Spinal cord (tissue), 9 donors: ENCODE measurements at regions not wholly inside any gene's neighbourhood (a gene's known extent, or its start where the extent isn't known, plus 50 kb on each side); places are given as distances from the start of the nearest gene placed in this dataset.

Source experiments
- DNase-seq, 6 donors: peaks; one replicate each; pipeline versions ENCODE4 v3.0.0 to v3.0.0-alpha.2; 2013 to 2015; ENCODE audit warnings: low spot score in 6 of 6, low read depth in 4 of 6
- H3K27ac ChIP-seq: one replicate; pipeline ENCODE4 v1.5.1; 2013; ENCODE audit warnings: low read depth, low read length, control low read depth
- H3K27me3 ChIP-seq: one replicate; pipeline ENCODE4 v1.6.1; 2013; ENCODE audit warnings: low read length; ENCODE audit not compliant: control insufficient read depth, insufficient read depth
- H3K36me3 ChIP-seq: one replicate; pipeline ENCODE4 v1.6.1; 2013; ENCODE audit warnings: low read length; ENCODE audit not compliant: control insufficient read depth, insufficient read depth
- H3K4me1 ChIP-seq: one replicate; pipeline ENCODE4 v1.6.1; 2013; ENCODE audit warnings: low read length; ENCODE audit not compliant: control insufficient read depth, insufficient read depth
- H3K4me3 ChIP-seq: one replicate; pipeline ENCODE4 v1.5.1; 2013; ENCODE audit warnings: low read depth, low read length, control low read depth
- H3K9me3 ChIP-seq: one replicate; pipeline ENCODE4 v1.6.1; 2013; ENCODE audit warnings: low read length; ENCODE audit not compliant: control insufficient read depth, insufficient read depth
- WGBS: methylation state at CpG from one replicate; pipeline ENCODE4 v1.1.5; 2013; ENCODE audit warnings: missing lambda C conversion rate; ENCODE audit not compliant: insufficient coverage; 5-methylcytosine and 5-hydroxymethylcytosine counted together
- donor health status: healthy.

GRCh38 chr20:1724901-1725300 lies 67.3 kb upstream of the SIRPG start:
- no peaks in the 10 kb centered on the region for H3K4me1 ChIP-seq
- no peaks in the 10 kb centered on the region for H3K27me3 ChIP-seq
- H3K36me3 ChIP-seq, result no peaks in the 10 kb centered on the region
- 82% methylated on average over 1 of the region's 3 CpGs for WGBS
- H3K27ac ChIP-seq, result no peak overlapping the region
- peaks cover 2% of the 10 kb centered on the region for H3K9me3 ChIP-seq
- H3K4me3 ChIP-seq, result no peak overlapping the region
- DNase-seq, result no peak

DNA sequence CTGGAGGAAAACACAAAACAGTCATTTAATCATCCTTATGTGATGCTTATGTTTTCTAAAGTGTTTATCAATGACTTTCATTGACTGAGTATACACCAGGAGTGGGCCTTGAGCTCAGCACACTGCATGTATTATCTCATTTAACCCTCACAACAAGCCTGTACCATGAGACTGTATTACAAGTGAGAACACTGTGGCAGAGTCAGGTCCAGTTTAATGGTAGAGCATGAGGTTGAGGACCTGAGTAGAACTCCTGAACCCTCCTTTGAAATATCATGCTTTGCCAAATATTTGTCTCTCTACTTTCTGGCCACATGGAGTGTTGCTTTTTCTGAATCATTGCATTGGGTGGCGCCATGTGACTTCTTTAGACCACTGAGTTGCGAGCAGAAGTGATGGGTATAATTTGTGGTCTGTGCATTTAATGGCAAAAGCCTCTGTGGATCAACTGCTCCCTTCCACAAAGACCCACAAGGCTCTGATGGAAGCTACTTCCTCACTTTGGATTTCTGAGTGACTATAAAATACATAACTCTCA lies 65.0 kb upstream of the SIRPG start:
- Histone ChIP-seq H3K4me1 (no peaks in the 10 kb centered on the region), H3K36me3 (no peaks in the 10 kb centered on the region), H3K9me3 (peaks cover 2% of the 10 kb centered on the region), H3K27ac (no peak overlapping the region), H3K4me3 (no peak overlapping the region), H3K27me3 (no peaks in the 10 kb centered on the region)
- DNase-seq, result no peak
- WGBS, result no CpG with 5 or more reads among the region's 2 CpGs

GRCh38 chr20:1721687-1722512 lies 64.3 kb upstream of the SIRPG start:
- DNase-seq, result no peak
- Histone ChIP-seq H3K27me3 (no peaks in the 10 kb centered on the region), H3K36me3 (no peaks in the 10 kb centered on the region), H3K27ac (no peak overlapping the region), H3K4me1 (no peaks in the 10 kb centered on the region), H3K9me3 (peaks cover 2% of the 10 kb centered on the region), H3K4me3 (no peak overlapping the region)
- WGBS, result no CpG with 5 or more reads among the region's 6 CpGs

DNA sequence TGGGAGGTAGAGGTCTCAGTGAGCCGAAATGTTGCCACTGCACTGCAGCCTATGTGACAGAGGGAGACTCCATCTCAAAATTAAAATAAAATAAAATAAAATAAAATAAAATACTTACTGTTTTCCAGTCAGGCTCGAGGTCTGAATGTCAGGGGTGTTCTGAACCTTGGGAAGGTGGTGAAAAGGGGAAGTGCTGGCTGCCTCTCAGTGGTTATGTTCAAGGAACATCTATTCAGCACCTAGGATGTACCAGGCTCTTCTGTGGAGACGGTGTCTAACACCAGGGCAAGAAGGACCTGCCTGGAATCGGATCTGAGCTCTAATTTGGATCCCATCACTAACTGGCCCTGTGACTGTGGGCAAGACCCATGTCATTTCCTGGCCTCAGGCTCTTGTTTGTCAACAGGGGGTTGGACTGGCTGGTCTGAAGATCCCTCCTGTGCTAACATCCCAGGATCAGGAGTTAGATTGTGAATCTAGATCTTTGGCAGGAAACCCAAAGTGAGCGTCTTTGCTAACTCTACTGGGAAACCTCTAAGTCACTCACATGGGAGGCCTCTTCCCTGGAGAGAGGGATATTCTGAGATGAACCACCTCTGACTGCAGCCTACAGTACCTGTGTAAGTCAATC lies 63.4 kb upstream of the SIRPG start:
- Histone ChIP-seq H3K27ac (no peak overlapping the region), H3K4me3 (no peak overlapping the region), H3K4me1 (no peaks in the 10 kb centered on the region), H3K9me3 (peaks cover 2% of the 10 kb centered on the region), H3K27me3 (no peaks in the 10 kb centered on the region), H3K36me3 (no peaks in the 10 kb centered on the region)
- DNase-seq, result no peak
- 84% methylated on average over 3 of the region's 5 CpGs for WGBS

DNA sequence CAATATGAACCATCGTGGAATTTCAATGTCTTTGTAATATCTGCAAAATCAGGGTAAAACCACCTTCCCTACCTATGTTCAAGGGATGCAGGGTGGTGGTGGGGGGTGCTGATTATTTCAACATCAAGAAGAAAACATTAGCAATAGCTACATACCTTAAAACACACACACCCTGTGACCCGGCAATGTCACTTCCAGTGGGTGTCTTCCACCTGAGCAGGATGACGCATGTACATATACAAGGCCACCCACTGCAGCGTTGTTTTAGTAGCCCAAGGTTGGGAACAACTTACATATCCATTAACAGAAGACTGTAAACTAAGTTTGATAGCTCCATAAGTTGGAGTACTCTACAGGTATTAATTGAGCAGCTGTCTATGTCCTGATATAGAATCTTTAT lies 62.6 kb upstream of the SIRPG start:
- peaks cover 2% of the 10 kb centered on the region for H3K9me3 ChIP-seq
- no peak overlapping the region for H3K4me3 ChIP-seq
- H3K36me3 ChIP-seq, result no peaks in the 10 kb centered on the region
- no peaks in the 10 kb centered on the region for H3K4me1 ChIP-seq
- H3K27me3 ChIP-seq, result no peaks in the 10 kb centered on the region
- H3K27ac ChIP-seq, result no peak overlapping the region
- no peak for DNase-seq
- WGBS, result 100% methylated on average over 2 of the region's 4 CpGs

DNA sequence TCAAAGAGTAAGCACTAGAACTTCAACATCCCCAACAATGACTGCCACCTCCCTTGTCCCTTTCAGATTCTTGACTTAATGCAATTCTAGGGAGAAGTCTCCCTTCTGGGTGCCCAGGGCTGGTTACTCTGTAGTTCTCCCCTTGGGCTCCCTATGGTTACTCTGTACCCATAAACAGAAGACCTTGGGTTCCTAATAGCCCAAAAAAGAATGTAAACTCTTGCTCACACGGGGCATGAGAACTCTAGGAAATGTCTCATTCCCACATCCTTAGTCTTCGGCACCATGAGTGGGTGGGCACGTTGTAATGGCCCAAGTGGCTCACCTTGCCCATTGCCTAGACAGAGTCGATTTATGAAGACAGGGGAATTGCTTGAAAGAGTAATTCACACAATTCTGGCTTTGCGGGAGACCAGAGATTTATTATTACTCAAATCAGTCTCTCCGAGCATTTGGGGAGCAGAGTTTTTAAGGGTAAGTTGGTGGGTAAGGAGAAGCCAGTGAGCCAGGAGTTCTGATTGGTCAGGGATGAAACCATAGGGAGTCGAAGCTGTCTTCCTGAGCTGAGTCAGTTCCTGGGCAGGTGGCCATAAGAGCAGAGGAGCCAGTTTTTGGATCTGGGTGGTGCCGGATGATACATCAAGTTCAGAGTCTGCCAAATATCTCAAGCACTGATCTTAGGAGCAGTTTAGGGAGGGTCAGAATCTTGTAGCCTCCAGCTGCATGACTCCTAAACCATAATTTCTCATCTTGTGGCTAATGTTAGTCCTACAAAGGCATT lies 61.2 kb upstream of the SIRPG start:
- Histone ChIP-seq H3K27ac (no peak overlapping the region), H3K4me1 (no peaks in the 10 kb centered on the region), H3K4me3 (no peak overlapping the region), H3K27me3 (no peaks in the 10 kb centered on the region), H3K36me3 (no peaks in the 10 kb centered on the region), H3K9me3 (no peaks in the 10 kb centered on the region)
- 79% methylated on average over 4 of the region's 8 CpGs for WGBS
- peak in 1 of 6 donors; percentile 24 for DNase-seq

DNA sequence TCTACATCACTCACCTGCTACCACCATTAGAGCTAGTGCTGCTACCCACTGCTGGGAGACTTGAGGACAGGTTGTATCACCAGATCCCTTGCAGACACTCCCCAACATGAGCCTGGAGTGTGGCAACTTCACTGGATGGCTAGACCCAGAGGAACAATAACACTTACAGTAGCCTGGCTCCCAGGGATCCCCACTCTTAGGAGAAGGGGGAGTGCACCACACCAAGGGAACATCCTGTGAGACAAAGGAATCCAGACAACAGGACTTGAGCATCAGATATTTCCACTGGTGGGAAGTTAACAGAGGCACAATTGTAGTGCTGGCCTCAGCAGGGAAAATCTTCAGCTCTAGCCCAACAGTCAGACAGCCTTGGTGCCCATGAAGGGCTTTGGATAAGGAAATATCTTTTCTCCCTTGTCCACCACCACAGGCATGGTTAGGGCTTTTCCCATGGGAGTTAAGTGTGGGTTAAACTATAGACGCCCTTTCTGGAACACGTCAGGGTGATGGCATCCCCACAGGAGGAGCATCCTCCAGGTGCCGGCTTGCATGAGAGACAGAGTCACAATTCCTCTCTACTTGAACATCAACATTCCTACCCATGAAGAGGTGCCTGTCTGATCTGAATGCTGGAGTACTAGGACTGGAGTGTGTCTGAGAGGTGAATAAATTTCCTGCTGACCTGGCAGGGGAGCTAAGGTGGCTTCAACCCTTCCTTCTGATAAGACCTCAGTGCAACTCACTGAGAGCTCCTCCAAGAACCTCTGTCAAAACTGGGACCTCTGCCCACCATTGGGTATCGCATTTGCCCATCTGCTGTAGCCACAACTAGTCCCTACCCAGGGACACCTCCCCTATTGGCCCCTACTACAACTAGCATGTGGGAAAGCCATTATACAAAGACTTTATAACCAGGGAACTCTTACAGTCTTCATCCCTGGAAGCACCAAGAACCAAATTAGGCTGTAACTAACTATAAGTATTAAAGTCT lies 55.4 kb upstream of the SIRPG start:
- no peak overlapping the region for H3K4me3 ChIP-seq
- no peaks in the 10 kb centered on the region for H3K27me3 ChIP-seq
- DNase-seq, result no peak
- H3K36me3 ChIP-seq, result no peaks in the 10 kb centered on the region
- no peak overlapping the region for H3K27ac ChIP-seq
- no peaks in the 10 kb centered on the region for H3K9me3 ChIP-seq
- H3K4me1 ChIP-seq, result no peaks in the 10 kb centered on the region
- 78% methylated on average over 1 of the region's 4 CpGs for WGBS

DNA sequence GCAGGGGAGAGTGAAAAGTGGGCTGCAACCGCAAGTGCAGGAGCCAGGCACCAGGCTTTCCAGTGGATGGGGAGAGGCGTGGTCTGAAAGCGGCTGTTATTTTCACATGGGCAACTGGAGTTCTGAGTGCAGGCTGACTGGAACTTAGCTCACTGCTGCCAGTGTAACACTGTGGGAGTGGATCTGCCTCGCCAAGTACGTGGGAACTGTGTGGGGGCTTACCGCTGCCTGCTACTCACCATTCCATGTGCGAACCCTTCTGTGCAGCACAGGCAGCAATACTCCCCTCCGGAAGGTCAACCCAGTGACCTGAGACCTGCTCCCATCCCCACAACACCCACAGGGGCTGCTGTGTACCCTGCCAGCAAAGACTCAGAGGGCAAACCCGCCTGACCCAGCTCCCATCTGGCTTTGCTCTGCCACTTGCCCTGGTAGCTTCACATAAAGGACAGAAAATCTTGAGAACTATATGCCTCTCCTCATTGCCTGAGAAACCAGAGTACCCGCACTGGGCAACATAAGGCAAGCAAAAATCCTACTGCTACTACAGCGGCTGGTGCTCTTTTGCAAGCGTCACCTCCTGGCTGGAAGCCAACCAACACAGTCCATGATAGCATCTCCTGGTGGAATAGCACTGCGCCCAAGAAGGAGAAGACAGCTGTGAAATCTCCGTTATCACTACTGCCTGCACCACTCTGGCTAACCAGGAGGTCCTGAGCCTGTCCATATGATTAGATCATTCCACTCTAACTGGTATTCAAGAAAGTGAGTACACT lies 54.4 kb upstream of the SIRPG start:
- WGBS, result 89% methylated on average over 13 of the region's 14 CpGs
- Histone ChIP-seq H3K27ac (no peak overlapping the region), H3K9me3 (no peaks in the 10 kb centered on the region), H3K27me3 (no peaks in the 10 kb centered on the region), H3K36me3 (no peaks in the 10 kb centered on the region), H3K4me1 (no peaks in the 10 kb centered on the region), H3K4me3 (no peak overlapping the region)
- no peak for DNase-seq
